ENCODE measurements at regions not wholly inside any gene's neighbourhood (a gene's known extent, or its start where the extent isn't known, plus 50 kb on each side); places are given as distances from the start of the nearest gene placed in this dataset.

DNA sequence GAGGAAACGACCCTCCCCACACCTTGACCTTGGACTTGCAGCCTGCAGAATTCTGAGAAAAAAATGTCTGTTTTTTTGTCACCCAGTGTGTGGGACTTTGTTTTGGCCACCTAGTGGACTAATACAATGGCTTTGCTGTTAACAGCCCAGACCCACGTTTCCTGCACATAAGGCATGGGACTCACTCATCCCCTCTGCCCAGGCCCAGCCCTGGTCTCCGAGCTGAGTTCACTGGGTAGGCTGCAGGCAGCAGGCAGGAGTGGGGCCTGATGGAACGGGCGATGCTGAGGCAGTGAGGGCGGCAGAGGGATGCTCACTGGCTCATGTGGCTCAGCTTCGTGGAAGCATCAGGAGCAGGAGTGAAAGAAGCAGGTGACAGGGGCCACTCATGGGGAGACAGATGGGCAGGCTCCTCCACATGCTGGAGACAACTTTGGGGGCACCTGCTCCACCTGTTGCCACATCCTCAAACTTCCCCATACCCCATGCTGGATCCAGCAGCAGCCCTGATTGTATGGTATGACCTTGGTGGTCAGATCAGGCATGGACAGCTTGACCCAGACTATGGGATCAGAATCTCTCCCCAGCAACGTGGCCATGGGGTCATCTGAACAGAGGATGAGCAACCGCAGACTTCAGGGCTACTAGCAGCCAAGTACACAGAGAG, 65.8 kb upstream of the ANTXRL start:
- DNase-seq, result no peak
- no peaks in the 10 kb centered on the region for H3K9me3 Mint-ChIP-seq
- intact Hi-C loops (cut with micrococcal nuclease), result no loop called here
- Histone ChIP-seq H3K4me3 (ENCODE audit: low read length) (no peak overlapping the region), H3K27me3 (ENCODE audit: control insufficient read depth, insufficient read depth, low read length) (no peaks in the 10 kb centered on the region), H3K4me1 (ENCODE audit: control insufficient read depth, insufficient read depth, low read length) (no peaks in the 10 kb centered on the region), H3K36me3 (ENCODE audit: control insufficient read depth, insufficient read depth, low read length) (no peaks in the 10 kb centered on the region), H3K27ac (ENCODE audit: low read length) (no peak overlapping the region), H3K9me3 (ENCODE audit: control insufficient read depth, insufficient read depth, low read length) (no peaks in the 10 kb centered on the region)
- no peak overlapping the region for H3K4me3 Mint-ChIP-seq
- H3K27ac Mint-ChIP-seq, result no peak overlapping the region
- TF ChIP-seq, protein P1, sequence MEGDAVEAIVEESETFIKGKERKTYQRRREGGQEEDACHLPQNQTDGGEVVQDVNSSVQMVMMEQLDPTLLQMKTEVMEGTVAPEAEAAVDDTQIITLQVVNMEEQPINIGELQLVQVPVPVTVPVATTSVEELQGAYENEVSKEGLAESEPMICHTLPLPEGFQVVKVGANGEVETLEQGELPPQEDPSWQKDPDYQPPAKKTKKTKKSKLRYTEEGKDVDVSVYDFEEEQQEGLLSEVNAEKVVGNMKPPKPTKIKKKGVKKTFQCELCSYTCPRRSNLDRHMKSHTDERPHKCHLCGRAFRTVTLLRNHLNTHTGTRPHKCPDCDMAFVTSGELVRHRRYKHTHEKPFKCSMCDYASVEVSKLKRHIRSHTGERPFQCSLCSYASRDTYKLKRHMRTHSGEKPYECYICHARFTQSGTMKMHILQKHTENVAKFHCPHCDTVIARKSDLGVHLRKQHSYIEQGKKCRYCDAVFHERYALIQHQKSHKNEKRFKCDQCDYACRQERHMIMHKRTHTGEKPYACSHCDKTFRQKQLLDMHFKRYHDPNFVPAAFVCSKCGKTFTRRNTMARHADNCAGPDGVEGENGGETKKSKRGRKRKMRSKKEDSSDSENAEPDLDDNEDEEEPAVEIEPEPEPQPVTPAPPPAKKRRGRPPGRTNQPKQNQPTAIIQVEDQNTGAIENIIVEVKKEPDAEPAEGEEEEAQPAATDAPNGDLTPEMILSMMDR (IDR thresholded peaks at IDR 0.05), result no peak
- peaks cover 0 to 15% of the 10 kb centered on the region in 2 donors for H3K4me1 Mint-ChIP-seq
- no peak for ATAC-seq
- WGBS (ENCODE audit: insufficient coverage), result 80% methylated on average over 9 of the region's 9 CpGs
- H3K36me3 Mint-ChIP-seq, result no peaks in the 10 kb centered on the region
- peaks cover 0 to 8% of the 10 kb centered on the region in 2 donors for H3K27me3 Mint-ChIP-seq (ENCODE audit: low read depth in 2 of 2)

- Histone ChIP-seq H3K9me3 (ENCODE audit: control insufficient read depth, insufficient read depth, low read length) (no peaks in the 10 kb centered on the region), H3K4me1 (ENCODE audit: control insufficient read depth, insufficient read depth, low read length) (no peaks in the 10 kb centered on the region), H3K36me3 (ENCODE audit: control insufficient read depth, insufficient read depth, low read length) (no peaks in the 10 kb centered on the region), H3K4me3 (ENCODE audit: low read length) (no peak overlapping the region), H3K27me3 (ENCODE audit: control insufficient read depth, insufficient read depth, low read length) (no peaks in the 10 kb centered on the region), H3K27ac (ENCODE audit: low read length) (no peak overlapping the region)
- Mint-ChIP-seq H3K9me3 (no peaks in the 10 kb centered on the region), H3K4me3 (no peak overlapping the region), H3K27ac (no peak overlapping the region), H3K4me1 (peaks cover 0 to 7% of the 10 kb centered on the region in 2 donors), H3K27me3 (ENCODE audit: low read depth in 2 of 2) (peaks cover 0 to 4% of the 10 kb centered on the region in 2 donors), H3K36me3 (no peaks in the 10 kb centered on the region)
- WGBS (ENCODE audit: insufficient coverage), result 96% methylated on average over 4 of the region's 4 CpGs
- intact Hi-C loops (cut with micrococcal nuclease), result no loop called here
- TF ChIP-seq, protein P1 (IDR thresholded peaks at IDR 0.05), result no peak
- DNase-seq, result no peak
- no peak for ATAC-seq
Measured at GRCh38 chr10:46222364-46222935, 64.3 kb upstream of the ANTXRL start.

- no peaks in the 10 kb centered on the region for H3K9me3 Mint-ChIP-seq
- DNase-seq, result no peak
- Histone ChIP-seq H3K9me3 (ENCODE audit: control insufficient read depth, insufficient read depth, low read length) (no peaks in the 10 kb centered on the region), H3K36me3 (ENCODE audit: control insufficient read depth, insufficient read depth, low read length) (no peaks in the 10 kb centered on the region), H3K4me3 (ENCODE audit: low read length) (no peak overlapping the region), H3K27ac (ENCODE audit: low read length) (no peak overlapping the region), H3K27me3 (ENCODE audit: control insufficient read depth, insufficient read depth, low read length) (no peaks in the 10 kb centered on the region), H3K4me1 (ENCODE audit: control insufficient read depth, insufficient read depth, low read length) (no peaks in the 10 kb centered on the region)
- intact Hi-C loops (cut with micrococcal nuclease), result no loop called here
- 96% methylated on average over 5 of the region's 5 CpGs for WGBS (ENCODE audit: insufficient coverage)
- H3K36me3 Mint-ChIP-seq, result no peaks in the 10 kb centered on the region
- no peak overlapping the region for H3K27ac Mint-ChIP-seq
- TF ChIP-seq, protein P1 (IDR thresholded peaks at IDR 0.05), result no peak
- H3K4me1 Mint-ChIP-seq, result peaks cover 0 to 3% of the 10 kb centered on the region in 2 donors
- ATAC-seq, result no peak
- no peak overlapping the region for H3K4me3 Mint-ChIP-seq
- peaks cover 0 to 3% of the 10 kb centered on the region in 2 donors for H3K27me3 Mint-ChIP-seq (ENCODE audit: low read depth in 2 of 2)
Measured at GRCh38 chr10:46223064-46223480, 63.7 kb upstream of the ANTXRL start.

Data from natural killer cell (primary cell).